Lung microvascular endothelial cell (primary cell): ENCODE measurements at regions not wholly inside any gene's neighbourhood (a gene's known extent, or its start where the extent isn't known, plus 50 kb on each side); places are given as distances from the start of the nearest gene placed in this dataset.

Experiments used
- DNase-seq, 2 donors: peaks; one replicate each; pipeline versions ENCODE4 v3.0.0 to v3.0.0-alpha.2; 2010; ENCODE audit warnings: low read depth in 2 of 2

GRCh38 chr12:94717108-94717507, 66.8 kb upstream of the TMCC3 start:
- no peak for DNase-seq

- no peak for DNase-seq
Measured at GRCh38 chr12:94716339-94716738, 66.0 kb upstream of the TMCC3 start.

DNA sequence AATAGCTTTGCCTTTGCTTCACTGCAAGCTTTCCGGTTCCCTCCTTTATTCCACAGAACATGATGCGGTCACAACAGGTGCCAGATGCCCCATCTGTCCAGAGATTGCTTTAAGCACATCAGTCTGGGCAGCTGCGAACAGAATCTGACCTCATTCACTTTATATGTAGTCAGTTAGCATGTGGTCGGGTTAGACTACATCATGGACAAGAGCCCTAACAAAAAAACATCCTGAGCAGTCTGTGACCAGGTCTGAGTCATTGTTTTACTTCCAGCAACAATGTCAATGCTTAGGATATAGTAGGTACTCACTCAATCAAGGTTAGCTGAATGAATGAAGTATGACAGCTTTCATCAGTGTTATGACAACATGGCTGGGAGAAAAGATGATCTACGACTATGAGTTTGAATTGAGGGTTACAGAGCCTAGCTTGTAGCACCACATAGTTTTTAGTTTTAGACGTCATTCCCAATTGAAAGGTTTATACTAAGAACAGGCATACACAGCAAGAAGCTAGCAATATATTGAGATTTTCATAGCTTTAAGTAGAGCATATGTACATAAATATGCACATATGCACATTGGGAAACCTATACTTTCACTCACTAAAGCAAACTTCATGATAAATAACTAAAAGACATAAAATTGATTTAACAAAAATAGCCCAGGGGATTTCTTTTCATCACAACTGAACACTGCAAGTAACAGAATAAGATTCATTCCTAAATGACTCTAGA, 64.2 kb upstream of the TMCC3 start:
- DNase-seq: peak; percentile 72 to 97

- no peak for DNase-seq
Measured at GRCh38 chr12:94712815-94713515, 62.6 kb upstream of the TMCC3 start.

DNA sequence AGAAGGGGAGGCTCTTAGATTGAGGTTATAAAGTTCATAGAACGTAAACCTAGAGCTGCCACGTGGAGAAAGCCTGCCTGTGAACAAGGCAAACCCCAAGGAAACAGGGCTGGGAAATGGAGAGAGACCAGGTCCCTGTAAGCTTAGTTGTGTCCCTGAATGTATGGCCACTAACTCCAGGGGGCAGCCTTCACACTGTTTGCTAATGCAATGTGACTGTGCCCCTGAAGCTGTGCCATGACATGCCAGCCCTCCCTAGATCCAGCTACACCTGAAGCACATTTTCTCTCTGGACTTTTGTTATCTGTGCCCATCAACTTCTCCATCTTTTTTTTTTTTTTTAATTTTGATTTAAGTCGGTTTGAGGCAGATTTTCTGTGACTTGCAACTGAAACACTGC, 60.6 kb upstream of the TMCC3 start:
- peak; percentile 55 to 69 for DNase-seq

- DNase-seq: peak in 1 of 2 donors; percentile 58
Measured at GRCh38 chr12:94707892-94708291, 57.5 kb upstream of the TMCC3 start.

DNA sequence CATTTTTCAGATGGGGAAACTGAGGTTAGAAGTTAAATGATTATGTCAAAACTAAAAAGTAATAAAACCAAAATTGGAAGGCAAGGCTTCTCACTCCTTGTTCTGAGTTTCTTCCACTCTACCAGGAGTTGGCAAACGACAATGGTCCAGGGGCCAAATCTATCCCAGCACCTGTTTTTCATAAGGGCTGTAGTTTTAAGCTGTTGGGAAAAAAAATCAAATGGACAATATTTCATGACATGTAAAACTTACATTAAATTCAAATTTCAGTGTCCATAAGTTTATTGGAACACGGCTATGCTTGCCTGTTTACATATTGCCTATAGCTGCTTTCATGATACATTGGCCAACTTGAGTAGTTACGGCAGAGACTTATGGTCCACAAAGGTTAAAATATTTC, 56.7 kb upstream of the TMCC3 start:
- DNase-seq: no peak

DNA sequence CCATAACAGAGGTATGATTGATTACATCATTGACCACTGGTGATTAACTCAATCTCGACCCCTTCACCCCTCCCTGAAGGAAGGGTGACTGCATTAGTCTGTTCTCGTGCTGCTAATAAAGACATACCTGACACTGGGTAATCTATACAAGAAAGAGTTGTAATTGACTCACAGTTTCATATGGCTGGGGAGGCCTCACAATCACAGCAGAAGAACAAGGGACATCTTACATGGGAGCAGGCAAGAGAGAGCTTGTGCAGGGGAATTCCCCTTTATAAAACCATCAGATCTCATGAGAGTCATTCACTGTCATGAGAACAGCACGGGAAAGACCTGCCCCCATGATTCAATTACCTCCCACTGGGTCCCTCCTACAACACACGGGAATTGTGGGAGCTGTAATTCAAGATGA, 55.9 kb upstream of the TMCC3 start:
- DNase-seq: peak in 1 of 2 donors; percentile 12

- DNase-seq: peak in 1 of 2 donors; percentile 12
Measured at GRCh38 chr12:94705676-94706075, 55.3 kb upstream of the TMCC3 start.

DNA sequence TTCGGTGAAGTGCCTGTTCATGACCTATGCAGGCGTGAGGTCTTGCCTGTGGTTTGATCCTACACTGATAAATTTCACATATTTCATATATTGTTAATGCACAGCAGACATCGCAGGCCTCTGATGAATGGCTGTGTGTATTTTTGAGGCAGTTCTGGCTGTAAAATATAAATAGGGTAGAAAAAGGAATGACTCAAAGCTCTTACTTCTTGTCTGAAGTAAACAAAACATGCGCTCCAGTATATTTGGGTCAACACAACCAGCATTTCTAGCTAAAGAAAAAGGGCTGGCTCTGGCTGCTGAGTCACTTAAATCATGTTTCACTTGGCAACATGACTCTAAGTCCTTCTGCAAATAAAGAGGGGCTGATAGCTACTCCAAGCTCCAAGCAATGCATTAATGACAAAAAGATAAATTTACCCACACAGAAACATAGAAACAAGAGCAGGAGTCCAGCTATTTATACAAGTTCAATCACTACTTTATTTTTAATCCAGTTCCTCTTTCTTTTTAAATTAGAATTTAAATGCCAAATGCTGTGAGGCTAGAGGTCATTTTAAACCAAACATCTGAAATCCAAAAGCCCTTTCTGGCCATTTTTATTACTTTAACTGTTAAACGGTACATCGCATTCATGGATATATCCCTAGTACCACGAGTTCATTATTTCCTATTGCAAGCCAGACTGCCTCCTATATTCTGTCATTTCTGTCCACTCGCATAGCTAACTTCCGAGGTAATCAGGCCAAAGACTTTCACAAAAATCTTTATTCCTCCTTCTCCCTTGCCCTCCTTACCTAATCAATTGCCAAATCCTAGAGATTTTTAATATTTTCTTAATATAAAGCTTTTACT, 54.3 kb upstream of the TMCC3 start:
- peak; percentile 27 to 90 for DNase-seq

GRCh38 chr12:94702696-94703095, 52.3 kb upstream of the TMCC3 start:
- DNase-seq: no peak

DNA sequence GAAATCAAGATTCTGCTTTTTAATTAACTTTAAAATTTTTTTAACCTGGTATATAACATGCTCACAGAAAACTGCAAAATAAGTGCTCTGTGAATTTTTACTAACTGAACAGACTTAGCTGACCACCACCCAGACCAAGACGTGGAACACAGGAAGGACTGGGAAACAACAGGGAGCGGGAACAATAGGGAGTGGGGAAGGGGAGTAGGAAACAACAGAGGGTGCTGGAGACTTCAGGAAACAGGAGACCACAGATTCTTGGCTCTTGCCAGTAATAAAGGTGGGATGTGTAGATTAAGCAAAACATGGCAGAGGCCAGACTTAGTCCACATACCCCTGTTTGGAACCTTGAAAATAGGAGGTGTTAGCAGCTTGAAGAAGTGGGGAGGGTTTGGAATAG, 51.4 kb upstream of the TMCC3 start:
- peak in 1 of 2 donors; percentile 52 for DNase-seq

- no peak for DNase-seq
Measured at GRCh38 chr12:94700662-94701061, 50.3 kb upstream of the TMCC3 start.
